Astrocyte (in vitro differentiated cells and primary cell): ENCODE measurements at regions not wholly inside any gene's neighbourhood (a gene's known extent, or its start where the extent isn't known, plus 50 kb on each side); places are given as distances from the start of the nearest gene placed in this dataset.
A peak's percentile ranks its signal among the peaks of the same experiment; 100 is the strongest.

ENCODE experiments used
- DNase-seq: peaks from one replicate; pipeline ENCODE4 v3.0.0-alpha.2; 2010; ENCODE audit warnings: low read depth
- FAIRE-seq: peaks from 2 replicates; lab custom pipeline; 2011; peaks lifted over from hg19 to GRCh38; lab: Jason Lieb, UNC
- H2AFZ ChIP-seq: 2 replicates; pipeline ENCODE4 v1.6.0; 2012; ENCODE audit warnings: low read depth, low read length, inconsistent platforms
- H3K27ac ChIP-seq: 2 replicates; pipeline ENCODE4 v1.5.1; 2011; ENCODE audit warnings: low read depth, low read length, inconsistent platforms
- H3K27me3 ChIP-seq: 2 replicates; pipeline ENCODE4 v1.6.0; 2011; ENCODE audit warnings: low read length, inconsistent platforms; ENCODE audit not compliant: insufficient read depth
- H3K36me3 ChIP-seq: 2 replicates; pipeline ENCODE4 v1.5.1; 2011; ENCODE audit warnings: low read length, inconsistent platforms; ENCODE audit not compliant: insufficient read depth
- H3K4me1 ChIP-seq: 2 replicates; pipeline ENCODE4 v1.5.1; 2011; ENCODE audit warnings: low read length, inconsistent platforms; ENCODE audit not compliant: insufficient read depth
- H3K4me2 ChIP-seq: 2 replicates; pipeline ENCODE4 v1.6.0; 2012; ENCODE audit warnings: low read length, inconsistent platforms
- H3K4me3 ChIP-seq: 2 replicates; pipeline ENCODE4 v1.5.1; 2011; ENCODE audit warnings: low read depth, mild to moderate bottlenecking, low read length, inconsistent platforms; ENCODE audit not compliant: insufficient read depth
- H3K79me2 ChIP-seq: 2 replicates; pipeline ENCODE4 v1.6.0; 2012; ENCODE audit warnings: mild to moderate bottlenecking, low read length, inconsistent platforms; ENCODE audit not compliant: insufficient read depth
- H3K9ac ChIP-seq: 2 replicates; pipeline ENCODE4 v1.6.0; 2012; ENCODE audit warnings: mild to moderate bottlenecking, low read length, inconsistent platforms
- H3K9me3 ChIP-seq: 2 replicates; pipeline ENCODE4 v1.5.1; 2012; ENCODE audit warnings: low read depth, mild to moderate bottlenecking, low read length, inconsistent platforms; ENCODE audit not compliant: insufficient read depth
- H4K20me1 ChIP-seq: 2 replicates; pipeline ENCODE4 v1.6.0; 2012; ENCODE audit warnings: low read length, inconsistent platforms; ENCODE audit not compliant: insufficient read depth
- H3K27ac Mint-ChIP-seq: one replicate; pipeline ENCODE4 v1.8.0; 2021; ENCODE audit warnings: mild to moderate bottlenecking, mixed read lengths; ENCODE audit not compliant: unreplicated experiment
- H3K27me3 Mint-ChIP-seq: one replicate; pipeline ENCODE4 v1.8.0; 2021; ENCODE audit warnings: low read depth, mixed read lengths; ENCODE audit not compliant: unreplicated experiment
- H3K36me3 Mint-ChIP-seq: one replicate; pipeline ENCODE4 v1.8.0; 2021; ENCODE audit warnings: low read depth, mixed read lengths; ENCODE audit not compliant: unreplicated experiment
- H3K4me1 Mint-ChIP-seq: one replicate; pipeline ENCODE4 v1.8.0; 2021; ENCODE audit warnings: low read depth, mixed read lengths; ENCODE audit not compliant: unreplicated experiment
- H3K4me3 Mint-ChIP-seq: one replicate; pipeline ENCODE4 v1.8.0; 2021; ENCODE audit warnings: mild to moderate bottlenecking, moderate library complexity, mixed read lengths; ENCODE audit not compliant: unreplicated experiment
- H3K9me3 Mint-ChIP-seq: one replicate; pipeline ENCODE4 v1.8.0; 2021; ENCODE audit warnings: mild to moderate bottlenecking, mixed read lengths; ENCODE audit not compliant: unreplicated experiment
- CTCF ChIP-seq: IDR thresholded peaks from 2 replicates; pipeline ENCODE4 v1.5.1; 2011; ENCODE audit warnings: low read depth, mild to moderate bottlenecking, inconsistent platforms, low read length, moderate library complexity; ENCODE audit not compliant: insufficient read depth
- EZH2 ChIP-seq: IDR thresholded peaks from 2 replicates; pipeline ENCODE4 v1.6.1; 2012; ENCODE audit warnings: mild to moderate bottlenecking, low read length, inconsistent platforms; ENCODE audit not compliant: insufficient read depth

DNA sequence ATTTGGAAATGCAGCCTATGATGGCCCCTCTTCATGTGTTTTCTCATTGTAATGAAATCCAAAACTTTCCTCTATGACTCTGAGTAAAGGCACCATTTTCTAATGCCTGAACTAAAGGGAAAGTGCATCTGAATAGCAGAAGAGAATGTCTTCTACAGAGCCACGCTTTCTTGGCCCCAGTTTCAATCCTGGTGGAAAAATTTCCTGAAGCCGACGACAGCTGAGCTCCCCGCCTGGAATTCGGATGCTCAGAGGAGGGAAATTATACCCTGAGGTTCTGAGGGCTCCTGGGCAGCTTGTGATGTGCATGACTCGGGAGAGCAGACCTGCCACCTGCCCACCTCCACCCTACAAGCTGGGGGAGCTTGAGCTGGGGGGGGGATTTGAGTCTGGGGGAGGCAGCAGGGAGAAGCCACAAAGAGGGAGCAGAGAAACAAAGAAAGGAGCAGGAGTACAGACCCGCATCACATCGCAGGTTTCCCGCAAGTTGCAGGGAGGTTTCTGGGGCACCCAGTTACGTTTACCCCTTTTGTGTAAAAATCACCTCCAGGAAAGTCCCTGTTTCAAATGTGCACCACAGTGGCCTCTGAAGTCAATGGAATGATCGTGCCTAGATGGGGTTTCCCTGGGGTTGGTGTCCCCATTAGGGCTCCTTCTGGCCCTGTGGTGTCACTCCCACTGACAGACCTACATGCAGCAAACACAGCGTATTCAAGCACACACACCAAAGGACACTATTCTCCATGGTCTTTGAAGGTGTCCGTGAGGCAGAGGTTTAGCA is 145.6 kb upstream of the RBPJ start:
- no peaks in the 10 kb centered on the region for H3K27me3 ChIP-seq
- H3K79me2 ChIP-seq: no peaks in the 10 kb centered on the region
- peaks cover 22% of the 10 kb centered on the region for H3K4me1 ChIP-seq
- H3K4me3 Mint-ChIP-seq: no peak overlapping the region
- H3K36me3 Mint-ChIP-seq: peaks cover 5% of the 10 kb centered on the region
- no peaks in the 10 kb centered on the region for H3K27me3 Mint-ChIP-seq
- FAIRE-seq: no peak
- no peak for DNase-seq
- no peak overlapping the region for H3K27ac ChIP-seq
- no peak overlapping the region for H3K27ac Mint-ChIP-seq
- no peak overlapping the region for H2AFZ ChIP-seq
- no peaks in the 10 kb centered on the region for H3K9me3 ChIP-seq
- H3K36me3 ChIP-seq: no peaks in the 10 kb centered on the region
- H3K4me1 Mint-ChIP-seq: peaks cover 20% of the 10 kb centered on the region
- H3K9ac ChIP-seq: no peak overlapping the region
- H3K4me2 ChIP-seq: no peak overlapping the region
- no peak overlapping the region for H3K4me3 ChIP-seq
- TF ChIP-seq EZH2 (no peak), CTCF (no peak)
- H3K9me3 Mint-ChIP-seq: peaks cover 5% of the 10 kb centered on the region
- H4K20me1 ChIP-seq: no peaks in the 10 kb centered on the region

DNA sequence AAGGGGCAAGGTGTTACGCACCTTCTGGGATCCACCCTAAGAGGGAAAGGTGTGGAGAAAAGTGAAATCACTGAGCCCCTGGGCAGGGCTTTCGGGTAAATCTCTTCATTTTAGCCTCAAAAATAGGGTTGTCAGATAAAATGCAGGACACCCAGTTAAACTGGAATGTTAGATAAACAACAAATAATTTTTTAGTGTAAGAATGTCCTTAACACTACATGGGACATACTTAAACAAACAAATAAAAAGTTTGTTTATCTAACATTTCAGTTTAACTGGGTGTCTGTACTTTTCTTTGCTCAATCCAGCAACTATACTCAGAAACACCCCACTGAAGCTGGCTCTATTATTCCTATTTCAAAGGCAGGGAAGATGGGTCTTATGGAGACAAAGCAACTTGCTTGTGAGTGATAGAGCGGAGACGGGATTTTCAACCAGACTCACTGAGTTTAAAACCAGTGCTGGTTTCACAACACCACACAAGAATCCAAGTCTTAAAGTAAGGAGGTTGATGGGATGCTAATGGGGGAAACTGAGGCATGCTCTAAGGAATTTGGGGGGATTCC is 144.8 kb upstream of the RBPJ start:
- H3K27ac Mint-ChIP-seq: no peak overlapping the region
- peak overlapping the region; percentile 42 for H3K27ac ChIP-seq
- DNase-seq (no peak), FAIRE-seq (no peak)
- H3K27me3 ChIP-seq: no peaks in the 10 kb centered on the region
- H3K4me1 ChIP-seq: peaks cover 22% of the 10 kb centered on the region
- H3K4me1 Mint-ChIP-seq: peaks cover 20% of the 10 kb centered on the region
- no peak overlapping the region for H2AFZ ChIP-seq
- no peaks in the 10 kb centered on the region for H4K20me1 ChIP-seq
- peaks cover 5% of the 10 kb centered on the region for H3K9me3 Mint-ChIP-seq
- no peaks in the 10 kb centered on the region for H3K27me3 Mint-ChIP-seq
- H3K9ac ChIP-seq: no peak overlapping the region
- peaks cover 5% of the 10 kb centered on the region for H3K36me3 Mint-ChIP-seq
- no peak overlapping the region for H3K4me3 ChIP-seq
- TF ChIP-seq EZH2 (no peak), CTCF (no peak)
- no peaks in the 10 kb centered on the region for H3K79me2 ChIP-seq
- H3K9me3 ChIP-seq: no peaks in the 10 kb centered on the region
- no peaks in the 10 kb centered on the region for H3K36me3 ChIP-seq
- no peak overlapping the region for H3K4me3 Mint-ChIP-seq
- no peak overlapping the region for H3K4me2 ChIP-seq
